IMR-90 (cell line): ENCODE measurements at regions not wholly inside any gene's neighbourhood (a gene's known extent, or its start where the extent isn't known, plus 50 kb on each side); places are given as distances from the start of the nearest gene placed in this dataset.

Experiments used
- ATAC-seq: fragments of 200-7000 bp; cut with Tn5 transposase; 2 replicates; pipeline ENCODE4 v1.9.1; 2020; ENCODE audit warnings: low read depth, mild to moderate bottlenecking, moderate library complexity
- BruUV-seq: library from RNA; stranded (reverse); fragments of 400-500 nt; replicated peaks from 2 replicates; lab custom pipeline; 2021; lab: Mats Ljungman, UMichigan
- CTCF ChIA-PET: fragments of 300-600 bp; formaldehyde crosslinking; extraction: SDS; loops from one replicate; lab custom pipeline; 2021; ENCODE audit warnings: antibody characterized with exemption; lab: Yijun Ruan, JAX
- POLR2A ChIA-PET: fragments of 300-600 bp; sonication (Branson Sonifier 250); formaldehyde crosslinking; loops from one replicate; lab custom pipeline; 2022; ENCODE audit warnings: antibody characterized with exemption; ENCODE audit not compliant: unreplicated experiment; lab: Charles Lee
- DNase-seq: peaks from one replicate; pipeline ENCODE4 v3.0.0; 2013
- H2AFZ ChIP-seq: replicated peaks from 2 replicates; pipeline ENCODE3; 2013; ENCODE audit warnings: low read length, mild to moderate bottlenecking; ENCODE audit not compliant: poor library complexity
- H2AK5ac ChIP-seq: 2 replicates; pipeline ENCODE4 v1.6.1; 2013; ENCODE audit warnings: low read depth, low read length, inconsistent platforms
- H2AK9ac ChIP-seq: replicated peaks from 2 replicates; pipeline ENCODE3; 2013; ENCODE audit warnings: mild to moderate bottlenecking, low read depth, low read length, moderate library complexity; ENCODE audit not compliant: poor library complexity
- H2BK120ac ChIP-seq: 2 replicates; pipeline ENCODE4 v1.6.1; 2013; ENCODE audit warnings: low read depth, low read length, inconsistent platforms
- H2BK15ac ChIP-seq: 3 replicates; pipeline ENCODE4 v1.6.1; 2013; ENCODE audit warnings: low read depth, low read length, inconsistent platforms
- H2BK20ac ChIP-seq: 2 replicates; pipeline ENCODE4 v1.6.1; 2013; ENCODE audit warnings: low read depth, mild to moderate bottlenecking, inconsistent platforms, low read length, moderate library complexity
- H2BK5ac ChIP-seq: 2 replicates; pipeline ENCODE4 v1.6.1; 2013; ENCODE audit warnings: mild to moderate bottlenecking, low read depth, low read length, inconsistent platforms; ENCODE audit not compliant: poor library complexity, severe bottlenecking
- H3K14ac ChIP-seq: replicated peaks from 2 replicates; pipeline ENCODE4 v1.6.1; 2013; ENCODE audit warnings: low read depth, low read length, inconsistent platforms
- H3K18ac ChIP-seq: 2 replicates; pipeline ENCODE4 v1.6.1; 2013; ENCODE audit warnings: low read depth, low read length, control low read depth
- H3K23ac ChIP-seq: 2 replicates; pipeline ENCODE4 v1.6.1; 2013; ENCODE audit warnings: low read depth, low read length, inconsistent platforms
- H3K27ac ChIP-seq: 2 replicates; pipeline ENCODE4 v1.5.1; 2013; ENCODE audit warnings: mild to moderate bottlenecking, control low read depth, low read length; ENCODE audit not compliant: insufficient read depth
- H3K27me3 ChIP-seq: 2 replicates; pipeline ENCODE4 v1.6.1; 2013; ENCODE audit warnings: low read length; ENCODE audit not compliant: control insufficient read depth, insufficient read depth
- H3K36me3 ChIP-seq: 2 replicates; pipeline ENCODE4 v1.6.1; 2013; ENCODE audit warnings: low read length, mixed read lengths; ENCODE audit not compliant: control insufficient read depth, insufficient read depth
- H3K4ac ChIP-seq: 2 replicates; pipeline ENCODE4 v1.6.1; 2013; ENCODE audit warnings: low read depth, low read length, inconsistent platforms
- H3K4me1 ChIP-seq: 2 replicates; pipeline ENCODE4 v1.6.1; 2013; ENCODE audit warnings: low read length, mixed read lengths; ENCODE audit not compliant: control insufficient read depth, insufficient read depth
- H3K4me2 ChIP-seq: 2 replicates; pipeline ENCODE4 v1.6.1; 2013; ENCODE audit warnings: low read depth, mild to moderate bottlenecking, control low read depth, low read length, moderate library complexity
- H3K4me3 ChIP-seq: 2 replicates; pipeline ENCODE4 v1.5.1; 2013; ENCODE audit warnings: low read depth, mild to moderate bottlenecking, control low read depth, low read length, moderate library complexity; ENCODE audit not compliant: insufficient read depth
- H3K56ac ChIP-seq: 2 replicates; pipeline ENCODE4 v1.6.1; 2013; ENCODE audit warnings: low read length, inconsistent platforms; ENCODE audit not compliant: insufficient read depth; ENCODE audit errors: extremely low read depth
- H3K79me1 ChIP-seq, 2 experiments: 2 replicates each; pipeline ENCODE4 v1.6.1; 2013; ENCODE audit warnings: low read length in 2 of 2, inconsistent platforms in 1 of 2, low read depth in 1 of 2
- H3K9ac ChIP-seq: 2 replicates; pipeline ENCODE4 v1.6.1; 2013; ENCODE audit warnings: low read depth, low read length, control low read depth
- H3K9me1 ChIP-seq: 2 replicates; pipeline ENCODE4 v1.6.1; 2013; ENCODE audit warnings: low read length, inconsistent platforms; ENCODE audit not compliant: insufficient read depth
- H3K9me3 ChIP-seq: 2 replicates; pipeline ENCODE4 v1.6.1; 2013; ENCODE audit warnings: low read length; ENCODE audit not compliant: control insufficient read depth, insufficient read depth
- H4K20me1 ChIP-seq: 2 replicates; pipeline ENCODE4 v1.6.1; 2013; ENCODE audit warnings: low read length, inconsistent platforms; ENCODE audit not compliant: insufficient read depth
- H4K5ac ChIP-seq: 2 replicates; pipeline ENCODE4 v1.6.1; 2013; ENCODE audit warnings: mild to moderate bottlenecking, low read depth, low read length, control low read depth
- H4K8ac ChIP-seq, 2 experiments: 2 replicates each; pipeline ENCODE4 v1.6.1; 2013; ENCODE audit warnings: low read depth in 2 of 2, low read length in 2 of 2, control low read depth in 1 of 2, inconsistent platforms in 1 of 2
- H4K91ac ChIP-seq: 2 replicates; pipeline ENCODE4 v1.6.1; 2013; ENCODE audit warnings: low read depth, low read length, inconsistent platforms; ENCODE audit not compliant: insufficient read depth
- BHLHE40 ChIP-seq: fragments of 150-350 bp; IDR thresholded peaks from 2 replicates; pipeline ENCODE4 v1.6.1; 2016; ENCODE audit warnings: mild to moderate bottlenecking, low read depth, low read length
- CEBPB ChIP-seq: IDR thresholded peaks from 2 replicates; pipeline ENCODE4 v1.6.1; 2012; ENCODE audit warnings: low read depth, low read length, improper control_type of control experiment
- CHD1 ChIP-seq: IDR thresholded peaks from 2 replicates; pipeline ENCODE4 v1.6.1; 2012; ENCODE audit warnings: low read depth, low read length, improper control_type of control experiment
- FOS ChIP-seq: fragments of 150-350 bp; IDR thresholded peaks from 2 replicates; pipeline ENCODE4 v1.6.1; 2016; ENCODE audit warnings: low read depth, low read length
- MAFK ChIP-seq: IDR thresholded peaks from 2 replicates; pipeline ENCODE4 v1.6.1; 2012; ENCODE audit warnings: low read depth, low read length, improper control_type of control experiment
- MAZ ChIP-seq: IDR thresholded peaks from 2 replicates; pipeline ENCODE4 v1.6.1; 2012; ENCODE audit warnings: low read depth, mild to moderate bottlenecking, low read length, improper control_type of control experiment, moderate library complexity, borderline replicate concordance
- MXI1 ChIP-seq: IDR thresholded peaks from 2 replicates; pipeline ENCODE4 v1.6.1; 2012; ENCODE audit warnings: low read depth, mild to moderate bottlenecking, low read length, moderate library complexity, borderline replicate concordance
- NFE2L2 ChIP-seq: fragments of 150-350 bp; IDR thresholded peaks from 2 replicates; pipeline ENCODE4 v1.6.1; 2016; ENCODE audit warnings: low read depth, mild to moderate bottlenecking, low read length
- POLR2A ChIP-seq: IDR thresholded peaks from 2 replicates; pipeline ENCODE4 v1.6.1; 2012; ENCODE audit warnings: mild to moderate bottlenecking, low read depth, low read length
- RAD21 ChIP-seq: IDR thresholded peaks from 2 replicates; pipeline ENCODE4 v1.6.1; 2012; ENCODE audit warnings: low read length, improper control_type of control experiment
- RCOR1 ChIP-seq: IDR thresholded peaks from 2 replicates; pipeline ENCODE4 v1.6.1; 2012; ENCODE audit warnings: mild to moderate bottlenecking, low read length, improper control_type of control experiment; ENCODE audit not compliant: insufficient replicate concordance
- RFX5 ChIP-seq: IDR thresholded peaks from 2 replicates; pipeline ENCODE4 v1.8.0; 2012; ENCODE audit warnings: low read depth, mild to moderate bottlenecking, low read length, moderate library complexity
- SMC3 ChIP-seq: fragments of 150-350 bp; IDR thresholded peaks from 2 replicates; pipeline ENCODE4 v1.6.1; 2016; ENCODE audit warnings: low read depth, mild to moderate bottlenecking, antibody characterized with exemption, low read length, moderate library complexity
- WGBS, 2 experiments: methylation state at CpG; one replicate each; pipeline versions ENCODE4 v1.1.5 to v1.1.7; 2013; ENCODE audit warnings: missing lambda C conversion rate in 2 of 2; ENCODE audit not compliant: insufficient read length in 1 of 2; ENCODE audit errors: extremely low coverage in 2 of 2; 5-methylcytosine and 5-hydroxymethylcytosine counted together
- dilution Hi-C: fragments of 300-500 bp; cut with HindIII; formaldehyde crosslinking; loops from one replicate; pipeline ENCODE4 v1.14.3; 2018; ENCODE audit warnings: low sequenced_read_pairs; ENCODE audit not compliant: unreplicated experiment
- in situ Hi-C: fragments of 300-500 bp; cut with MboI; formaldehyde crosslinking; loops from 3 replicates; pipeline ENCODE4 v1.14.3; 2019; ENCODE audit warnings: low sequenced_read_pairs, inconsistent platforms, mixed read lengths
- intact Hi-C: fragments of 100-400 bp; cut with micrococcal nuclease; formaldehyde crosslinking; loops from 2 replicates; pipeline ENCODE4 v1.10.0; 2022
- TF ChIP-seq, protein P1 (sequence below): conservative IDR thresholded peaks from 2 replicates; pipeline ENCODE4 v1.5.1; 2012; ENCODE audit warnings: mild to moderate bottlenecking, low read depth, low read length, improper control_type of control experiment
- TF ChIP-seq, protein P2 (sequence below): fragments of 150-350 bp; IDR thresholded peaks from 2 replicates; pipeline ENCODE4 v1.6.1; 2017; ENCODE audit warnings: mild to moderate bottlenecking, antibody characterized with exemption, low read length, low read depth
- TF ChIP-seq, protein P3 (sequence below): fragments of 150-350 bp; IDR thresholded peaks from 2 replicates; pipeline ENCODE4 v1.6.1; 2016; ENCODE audit warnings: low read depth, mild to moderate bottlenecking, low read length, moderate library complexity, borderline replicate concordance

- intact Hi-C loops: no loop called here
- TF ChIP-seq, protein P1, sequence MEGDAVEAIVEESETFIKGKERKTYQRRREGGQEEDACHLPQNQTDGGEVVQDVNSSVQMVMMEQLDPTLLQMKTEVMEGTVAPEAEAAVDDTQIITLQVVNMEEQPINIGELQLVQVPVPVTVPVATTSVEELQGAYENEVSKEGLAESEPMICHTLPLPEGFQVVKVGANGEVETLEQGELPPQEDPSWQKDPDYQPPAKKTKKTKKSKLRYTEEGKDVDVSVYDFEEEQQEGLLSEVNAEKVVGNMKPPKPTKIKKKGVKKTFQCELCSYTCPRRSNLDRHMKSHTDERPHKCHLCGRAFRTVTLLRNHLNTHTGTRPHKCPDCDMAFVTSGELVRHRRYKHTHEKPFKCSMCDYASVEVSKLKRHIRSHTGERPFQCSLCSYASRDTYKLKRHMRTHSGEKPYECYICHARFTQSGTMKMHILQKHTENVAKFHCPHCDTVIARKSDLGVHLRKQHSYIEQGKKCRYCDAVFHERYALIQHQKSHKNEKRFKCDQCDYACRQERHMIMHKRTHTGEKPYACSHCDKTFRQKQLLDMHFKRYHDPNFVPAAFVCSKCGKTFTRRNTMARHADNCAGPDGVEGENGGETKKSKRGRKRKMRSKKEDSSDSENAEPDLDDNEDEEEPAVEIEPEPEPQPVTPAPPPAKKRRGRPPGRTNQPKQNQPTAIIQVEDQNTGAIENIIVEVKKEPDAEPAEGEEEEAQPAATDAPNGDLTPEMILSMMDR: no peak
- TF ChIP-seq MXI1 (no peak), MAFK (no peak), SMC3 (no peak), NFE2L2 (no peak), CEBPB (no peak), RFX5 (no peak), RAD21 (no peak), FOS (no peak), CHD1 (no peak), BHLHE40 (no peak), MAZ (no peak), RCOR1 (no peak), POLR2A (no peak)
- TF ChIP-seq, protein P2, sequence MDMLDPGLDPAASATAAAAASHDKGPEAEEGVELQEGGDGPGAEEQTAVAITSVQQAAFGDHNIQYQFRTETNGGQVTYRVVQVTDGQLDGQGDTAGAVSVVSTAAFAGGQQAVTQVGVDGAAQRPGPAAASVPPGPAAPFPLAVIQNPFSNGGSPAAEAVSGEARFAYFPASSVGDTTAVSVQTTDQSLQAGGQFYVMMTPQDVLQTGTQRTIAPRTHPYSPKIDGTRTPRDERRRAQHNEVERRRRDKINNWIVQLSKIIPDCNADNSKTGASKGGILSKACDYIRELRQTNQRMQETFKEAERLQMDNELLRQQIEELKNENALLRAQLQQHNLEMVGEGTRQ: no peak
- TF ChIP-seq, protein P3, sequence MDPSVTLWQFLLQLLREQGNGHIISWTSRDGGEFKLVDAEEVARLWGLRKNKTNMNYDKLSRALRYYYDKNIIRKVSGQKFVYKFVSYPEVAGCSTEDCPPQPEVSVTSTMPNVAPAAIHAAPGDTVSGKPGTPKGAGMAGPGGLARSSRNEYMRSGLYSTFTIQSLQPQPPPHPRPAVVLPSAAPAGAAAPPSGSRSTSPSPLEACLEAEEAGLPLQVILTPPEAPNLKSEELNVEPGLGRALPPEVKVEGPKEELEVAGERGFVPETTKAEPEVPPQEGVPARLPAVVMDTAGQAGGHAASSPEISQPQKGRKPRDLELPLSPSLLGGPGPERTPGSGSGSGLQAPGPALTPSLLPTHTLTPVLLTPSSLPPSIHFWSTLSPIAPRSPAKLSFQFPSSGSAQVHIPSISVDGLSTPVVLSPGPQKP: no peak
- ChIA-PET POLR2A (no interaction called here), CTCF (no interaction called here)
- Histone ChIP-seq H3K36me3 (no peaks in the 10 kb centered on the region), H2BK20ac (no peak overlapping the region), H3K9me3 (peaks cover 8% of the 10 kb centered on the region), H3K79me1 (no peaks in the 10 kb centered on the region), H3K27ac (no peak overlapping the region), H3K56ac (no peak overlapping the region), H3K4me3 (no peak overlapping the region), H3K18ac (no peak overlapping the region), H2AFZ (no peak overlapping the region), H3K9me1 (no peaks in the 10 kb centered on the region), H3K27me3 (no peaks in the 10 kb centered on the region), H4K91ac (no peak overlapping the region), H3K4me1 (no peaks in the 10 kb centered on the region), H2AK5ac (no peak overlapping the region), H3K9ac (no peak overlapping the region), H4K5ac (no peak overlapping the region), H2BK5ac (no peak overlapping the region), H2BK15ac (no peak overlapping the region), H2AK9ac (no peak overlapping the region), H4K8ac (no peak overlapping the region), H2BK120ac (no peak overlapping the region), H3K4ac (no peak overlapping the region), H3K4me2 (no peak overlapping the region), H4K20me1 (no peaks in the 10 kb centered on the region), H3K14ac (no peak overlapping the region), H3K23ac (no peak overlapping the region)
- no TSS peak for BruUV-seq
- ATAC-seq (no peak), DNase-seq (no peak)
- no CpG with 5 or more reads among the region's 2 CpGs for WGBS, 2 experiments
- in situ Hi-C loops: no loop called here
- dilution Hi-C loops: no loop called here
Observed at GRCh38 chr18:8901019-8901418, 195.7 kb downstream of the MTCL1 start.
